Choroid plexus epithelial cell (primary cell): ENCODE measurements at regions not wholly inside any gene's neighbourhood (a gene's known extent, or its start where the extent isn't known, plus 50 kb on each side); places are given as distances from the start of the nearest gene placed in this dataset.
A peak's percentile ranks its signal among the peaks of the same experiment; 100 is the strongest.

Experiments used
- DNase-seq: peaks from one replicate; pipeline ENCODE4 v3.0.0-alpha.2; 2010; ENCODE audit warnings: low read depth
- H3K4me3 ChIP-seq: 2 replicates; pipeline ENCODE4 v1.5.1; 2011; ENCODE audit warnings: low read depth, mild to moderate bottlenecking, control low read depth, low read length, moderate library complexity
- CTCF ChIP-seq: conservative IDR thresholded peaks from 2 replicates; pipeline ENCODE4 v1.5.1; 2011; ENCODE audit warnings: low read depth, mild to moderate bottlenecking, control low read depth, inconsistent platforms, low read length, moderate library complexity

GRCh38 chr7:135812148-135812547 is 63.5 kb upstream of the FAM180A start:
- no peak overlapping the region for H3K4me3 ChIP-seq
- TF ChIP-seq CTCF = no peak
- no peak for DNase-seq

GRCh38 chr7:135811506-135811905 is 62.9 kb upstream of the FAM180A start:
- no peak for TF ChIP-seq CTCF
- no peak overlapping the region for H3K4me3 ChIP-seq
- DNase-seq = no peak

- no peak for TF ChIP-seq CTCF
- H3K4me3 ChIP-seq = no peak overlapping the region
- DNase-seq = no peak
Observed at GRCh38 chr7:135808206-135808605, 59.6 kb upstream of the FAM180A start.

DNA sequence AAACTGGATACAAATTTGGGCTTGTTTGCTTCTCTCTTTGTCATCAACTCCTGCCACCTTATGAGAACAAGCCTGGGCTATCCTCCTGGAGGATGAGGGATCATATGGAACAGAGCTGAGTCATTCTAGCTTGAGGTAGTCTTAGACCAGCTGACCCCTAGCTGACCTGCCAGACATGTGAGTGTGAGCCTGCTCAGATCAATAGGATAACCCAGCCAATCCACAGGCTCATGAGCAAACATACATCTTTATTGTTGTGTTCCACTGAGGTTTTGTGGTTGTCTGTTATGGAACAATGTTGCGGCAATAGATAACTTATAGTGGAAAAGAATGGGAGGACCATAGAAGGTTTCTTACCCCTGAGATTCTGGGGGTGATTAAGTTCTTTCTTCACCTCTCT is 54.5 kb upstream of the FAM180A start:
- no peak for TF ChIP-seq CTCF
- no peak for DNase-seq
- H3K4me3 ChIP-seq = no peak overlapping the region

DNA sequence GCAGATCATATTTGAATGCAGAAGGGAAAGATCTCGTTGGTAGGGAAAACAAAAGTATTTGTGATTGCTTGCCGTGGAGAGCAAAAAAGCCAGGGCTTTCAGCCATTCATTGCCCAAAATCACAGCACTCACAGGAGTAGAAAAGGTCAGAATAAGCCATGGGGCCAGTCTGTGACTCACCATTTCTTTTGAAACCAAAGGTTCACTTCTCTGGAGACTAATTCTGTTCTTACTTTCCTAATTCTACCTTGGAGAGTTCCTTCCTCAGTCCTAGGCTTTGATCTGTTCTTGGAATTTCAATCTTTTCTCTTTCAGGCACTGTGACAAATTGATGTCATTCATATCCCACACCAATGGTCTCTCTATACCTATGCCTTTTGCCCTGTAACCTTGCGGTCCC is 54.1 kb upstream of the FAM180A start:
- H3K4me3 ChIP-seq = no peak overlapping the region
- peak; percentile 28 for DNase-seq
- TF ChIP-seq CTCF = no peak

GRCh38 chr7:135801877-135802276 is 53.3 kb upstream of the FAM180A start:
- DNase-seq = no peak
- no peak for TF ChIP-seq CTCF
- no peak overlapping the region for H3K4me3 ChIP-seq

- DNase-seq = peak; percentile 83
- H3K4me3 ChIP-seq = no peak overlapping the region
- TF ChIP-seq CTCF = peak; percentile 85
Observed at GRCh38 chr7:135801045-135801693, 52.6 kb upstream of the FAM180A start.
